GM12892 (cell line): ENCODE measurements at regions not wholly inside any gene's neighbourhood (a gene's known extent, or its start where the extent isn't known, plus 50 kb on each side); places are given as distances from the start of the nearest gene placed in this dataset.

Experiments used
- DNase-seq: peaks from one replicate; pipeline ENCODE4 v3.0.0; 2011; ENCODE audit not compliant: insufficient read length
- FAIRE-seq: peaks from 2 replicates; lab custom pipeline; 2011; peaks lifted over from hg19 to GRCh38; lab: Jason Lieb, UNC
- POLR2A ChIP-seq: IDR thresholded peaks from 2 replicates; pipeline ENCODE4 v1.6.1; 2011; ENCODE audit warnings: low read depth, low read length, control low read depth
- POLR2AphosphoS5 ChIP-seq: IDR thresholded peaks from 2 replicates; pipeline ENCODE4 v1.6.1; 2011; ENCODE audit warnings: low read depth, low read length, control low read depth
- TAF1 ChIP-seq: IDR thresholded peaks from 2 replicates; pipeline ENCODE4 v1.6.1; 2011; ENCODE audit warnings: low read depth, mild to moderate bottlenecking, control low read depth, low read length, borderline replicate concordance

- no peak for TF ChIP-seq POLR2AphosphoS5
- TF ChIP-seq TAF1 = no peak
- no peak for TF ChIP-seq POLR2A
- DNase-seq (no peak), FAIRE-seq (peak; percentile 36)
Observed at GRCh38 chr11:107218123-107219013, 200.1 kb upstream of the GUCY1A2 start.

GRCh38 chr11:107217444-107217843 lies 199.2 kb upstream of the GUCY1A2 start:
- DNase-seq = no peak
- no peak for TF ChIP-seq TAF1
- no peak for TF ChIP-seq POLR2A
- no peak for FAIRE-seq

GRCh38 chr11:107215010-107215409 lies 196.7 kb upstream of the GUCY1A2 start:
- FAIRE-seq (no peak), DNase-seq (no peak)
- TF ChIP-seq TAF1 (no peak), POLR2AphosphoS5 (no peak), POLR2A (no peak)

DNA sequence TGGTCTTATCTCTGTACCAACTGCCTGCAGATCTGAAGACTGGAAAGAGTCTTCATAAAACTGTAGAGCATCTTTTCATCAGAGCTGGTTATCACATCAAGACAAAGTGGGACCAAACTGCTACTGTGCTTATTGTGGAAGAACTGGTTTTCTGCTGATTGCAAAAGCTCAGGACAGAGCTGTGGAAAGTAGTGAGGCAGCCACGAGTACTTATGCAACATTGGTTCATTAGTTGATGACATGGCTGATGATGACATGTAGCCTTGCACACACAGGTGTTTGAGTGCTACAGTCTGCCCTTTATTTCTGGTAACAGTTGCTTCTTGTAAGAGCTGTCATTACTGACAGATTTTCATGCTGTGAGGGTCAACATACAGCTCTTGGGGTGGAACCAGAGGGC lies 185.4 kb upstream of the GUCY1A2 start:
- no peak for TF ChIP-seq POLR2AphosphoS5
- TF ChIP-seq POLR2A = no peak
- TF ChIP-seq TAF1 = no peak
- no peak for DNase-seq
- no peak for FAIRE-seq

DNA sequence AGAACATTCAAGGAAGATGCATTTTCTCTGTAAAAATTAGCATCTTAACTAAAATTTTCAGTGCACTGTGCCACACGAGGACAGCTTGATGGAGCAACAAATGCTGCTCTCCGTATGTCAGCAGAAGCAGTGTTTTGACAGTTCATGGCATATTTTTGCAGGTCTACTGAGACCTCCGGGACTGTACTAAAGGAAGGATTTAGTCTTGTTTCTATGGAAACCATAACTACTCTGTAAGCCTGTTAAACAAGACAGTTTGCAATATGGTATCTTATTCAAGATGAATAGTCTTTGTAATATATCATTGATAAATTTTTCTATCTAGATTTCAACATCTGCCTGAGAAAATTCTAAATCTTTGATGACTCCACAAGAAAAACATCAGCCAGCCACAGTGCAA lies 184.0 kb upstream of the GUCY1A2 start:
- no peak for DNase-seq
- TF ChIP-seq POLR2AphosphoS5 = no peak
- no peak for TF ChIP-seq TAF1
- no peak for TF ChIP-seq POLR2A
- no peak for FAIRE-seq

DNA sequence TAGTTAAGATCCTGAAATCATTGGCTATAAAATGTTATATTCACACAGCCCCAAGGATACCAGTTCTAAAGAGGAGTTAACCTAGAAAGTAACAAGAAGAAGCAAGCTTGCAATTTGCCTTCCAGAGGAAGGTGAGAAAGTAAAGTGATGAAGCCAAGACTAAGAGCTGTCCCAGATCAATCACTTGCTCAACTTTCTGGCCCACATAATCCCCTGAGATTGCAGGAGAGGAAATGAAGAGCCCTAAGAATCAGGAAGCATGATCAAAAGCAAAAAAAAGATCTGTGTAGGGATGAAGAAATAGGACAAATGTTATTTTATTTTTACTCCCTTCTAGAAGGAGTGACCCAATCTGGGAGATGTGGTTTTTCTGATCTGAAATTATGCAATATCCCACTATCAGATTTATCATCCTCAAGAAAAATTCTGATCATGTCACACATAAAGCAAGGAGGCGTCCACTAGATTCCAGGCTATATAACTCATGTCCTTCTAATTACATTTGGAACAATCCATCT lies 180.3 kb upstream of the GUCY1A2 start:
- FAIRE-seq = no peak
- no peak for TF ChIP-seq TAF1
- TF ChIP-seq POLR2AphosphoS5 = no peak
- no peak for TF ChIP-seq POLR2A
- no peak for DNase-seq

GRCh38 chr11:107197932-107198331 lies 179.7 kb upstream of the GUCY1A2 start:
- TF ChIP-seq POLR2AphosphoS5 (no peak), TAF1 (no peak), POLR2A (no peak)
- FAIRE-seq = no peak
- no peak for DNase-seq

DNA sequence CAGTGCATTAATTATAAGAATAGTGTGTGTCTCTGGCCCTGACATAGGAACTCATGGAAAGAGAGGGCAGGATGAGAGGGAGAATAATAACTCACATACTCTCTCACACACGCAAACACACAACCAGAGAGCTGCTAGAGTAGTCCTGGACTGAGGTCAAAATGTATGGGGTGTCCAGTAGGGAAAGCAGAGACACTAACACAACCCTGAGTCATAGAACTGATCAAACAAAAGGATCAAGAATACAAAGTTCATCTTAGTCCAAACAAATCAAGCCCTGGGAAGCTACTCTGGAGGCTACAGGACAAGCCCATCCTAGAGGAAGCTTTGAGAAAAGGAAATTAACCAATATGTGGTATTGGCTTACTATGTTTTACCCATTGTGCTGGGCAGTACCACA lies 178.5 kb upstream of the GUCY1A2 start:
- no peak for TF ChIP-seq TAF1
- no peak for TF ChIP-seq POLR2A
- TF ChIP-seq POLR2AphosphoS5 = no peak
- no peak for DNase-seq
- no peak for FAIRE-seq

GRCh38 chr11:107184986-107185385 lies 166.7 kb upstream of the GUCY1A2 start:
- TF ChIP-seq POLR2AphosphoS5 (no peak), POLR2A (no peak), TAF1 (no peak)
- DNase-seq (no peak), FAIRE-seq (no peak)

DNA sequence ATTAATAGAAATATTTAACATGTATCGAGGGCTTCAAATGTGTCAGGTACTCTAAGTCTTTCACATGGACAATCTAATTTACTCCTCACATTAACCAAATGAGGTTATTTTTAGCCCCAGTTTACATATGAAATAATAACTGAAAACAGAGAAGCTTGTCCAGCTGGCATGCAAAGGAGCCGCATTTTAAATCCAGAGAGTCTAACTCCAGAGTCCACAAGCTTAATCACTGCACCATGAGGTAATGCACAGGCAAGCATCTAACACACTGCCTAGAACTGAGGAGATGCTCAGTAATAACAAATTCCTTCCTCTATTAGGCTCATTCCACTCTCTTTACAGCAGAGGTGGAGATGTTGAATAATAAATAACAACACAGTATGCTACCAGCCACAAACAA lies 165.7 kb upstream of the GUCY1A2 start:
- TF ChIP-seq TAF1 (no peak), POLR2AphosphoS5 (no peak)
- FAIRE-seq = no peak
- DNase-seq = no peak

DNA sequence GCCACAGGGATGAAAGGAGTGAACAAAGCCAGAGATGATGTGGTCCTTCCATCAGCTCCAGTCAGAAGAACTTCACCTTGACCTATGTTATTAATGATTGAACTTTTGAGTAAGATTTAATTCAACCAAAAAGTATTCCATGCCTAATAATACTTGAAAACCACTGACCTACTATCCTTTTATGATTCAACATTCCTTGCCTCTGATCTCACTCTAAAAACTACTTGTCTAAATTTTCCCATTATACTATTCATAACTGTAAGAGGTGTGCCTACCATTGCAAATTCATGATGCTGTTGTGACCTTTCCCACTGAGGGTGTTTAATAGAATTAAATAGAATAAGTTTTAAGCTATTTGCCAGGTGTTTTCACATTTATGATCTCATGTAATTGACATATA lies 164.7 kb upstream of the GUCY1A2 start:
- no peak for DNase-seq
- FAIRE-seq = no peak

GRCh38 chr11:107180236-107180635 lies 162.0 kb upstream of the GUCY1A2 start:
- no peak for TF ChIP-seq POLR2AphosphoS5
- no peak for TF ChIP-seq TAF1
- no peak for TF ChIP-seq POLR2A
- DNase-seq (no peak), FAIRE-seq (no peak)

More for the DNA sequence above, 164.7 kb upstream of the GUCY1A2 start:
- TF ChIP-seq TAF1 (no peak), POLR2AphosphoS5 (no peak), POLR2A (no peak)

DNA sequence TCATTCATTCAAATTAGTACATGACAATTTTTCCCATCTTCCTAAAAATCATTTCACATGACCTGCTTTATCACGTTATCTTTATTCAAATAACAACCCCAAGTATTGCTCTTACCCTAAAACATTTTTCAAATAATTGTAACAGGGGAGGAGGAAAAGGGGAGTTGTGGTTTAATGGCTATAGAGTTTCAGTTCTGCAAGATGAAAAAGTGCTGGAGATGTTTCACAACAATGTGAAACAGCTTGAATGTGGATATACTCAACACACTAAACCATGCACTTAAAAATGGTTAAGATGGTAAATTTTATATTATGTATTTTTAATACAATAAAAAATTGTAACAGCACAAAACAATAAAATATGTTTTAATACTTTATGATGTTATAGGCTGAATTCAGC lies 161.6 kb upstream of the GUCY1A2 start:
- TF ChIP-seq TAF1 (no peak), POLR2AphosphoS5 (no peak), POLR2A (no peak)
- FAIRE-seq (no peak), DNase-seq (no peak)
